Eye (tissue), 1 donor: ENCODE measurements at regions not wholly inside any gene's neighbourhood (a gene's known extent, or its start where the extent isn't known, plus 50 kb on each side); places are given as distances from the start of the nearest gene placed in this dataset.
"Not testable (repeated sequence)": the region's sequence is repeated elsewhere in the genome, so short reads cannot be mapped to it uniquely, and the experiment has no call there.

ENCODE experiments used
- DNase-seq: peaks from one replicate; pipeline ENCODE4 v3.0.0-alpha.2; 2015

DNA sequence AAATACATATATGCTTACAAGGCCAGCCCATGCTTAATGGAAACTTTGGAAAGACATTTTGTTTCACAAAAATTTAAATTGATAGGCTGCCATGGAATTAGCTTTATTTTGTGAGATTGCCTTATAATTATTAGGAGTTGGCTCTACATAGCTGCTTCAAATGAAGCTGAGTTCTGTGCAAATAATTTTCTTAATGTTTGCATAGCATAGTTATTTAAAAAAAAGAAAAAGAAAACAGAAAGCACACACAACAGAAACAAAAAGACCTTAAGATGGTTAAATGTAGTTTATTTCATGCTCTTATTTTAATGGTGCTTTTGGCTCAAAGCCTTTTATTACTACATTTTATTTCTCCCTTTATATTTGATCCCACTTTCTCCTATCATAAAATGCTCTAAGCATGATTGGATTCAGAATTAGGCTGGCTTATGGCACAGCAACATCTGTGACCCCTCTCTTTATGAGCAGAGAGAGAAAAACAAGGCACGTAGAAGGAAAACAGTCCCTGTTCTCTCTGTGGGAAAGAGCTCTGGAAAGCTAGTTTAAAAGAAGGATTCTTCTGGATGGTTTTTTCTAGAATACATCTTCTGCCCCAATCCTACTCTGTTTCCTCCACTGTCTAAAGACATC is 530.5 kb downstream of the NTRK2 start:
- peak; percentile 29 for DNase-seq

DNA sequence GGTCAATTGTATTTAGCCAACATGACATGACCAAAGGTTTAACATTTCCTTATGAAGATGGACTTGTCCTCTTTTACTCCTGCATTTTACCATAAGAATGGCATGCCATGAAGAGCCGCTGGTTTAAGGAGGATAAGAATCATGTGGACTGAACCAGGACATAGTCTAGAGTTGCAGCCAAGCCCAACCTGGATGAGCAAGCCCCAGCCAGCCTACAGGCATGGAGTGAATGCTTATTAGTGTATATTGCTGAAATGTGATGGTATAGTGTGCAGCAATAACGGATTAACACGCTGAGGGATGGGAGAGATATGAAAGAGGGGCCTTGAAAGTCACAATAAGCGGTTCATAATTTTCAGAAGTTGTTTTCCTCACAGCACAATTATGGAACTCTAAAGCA is 523.2 kb downstream of the NTRK2 start:
- DNase-seq = no peak

DNA sequence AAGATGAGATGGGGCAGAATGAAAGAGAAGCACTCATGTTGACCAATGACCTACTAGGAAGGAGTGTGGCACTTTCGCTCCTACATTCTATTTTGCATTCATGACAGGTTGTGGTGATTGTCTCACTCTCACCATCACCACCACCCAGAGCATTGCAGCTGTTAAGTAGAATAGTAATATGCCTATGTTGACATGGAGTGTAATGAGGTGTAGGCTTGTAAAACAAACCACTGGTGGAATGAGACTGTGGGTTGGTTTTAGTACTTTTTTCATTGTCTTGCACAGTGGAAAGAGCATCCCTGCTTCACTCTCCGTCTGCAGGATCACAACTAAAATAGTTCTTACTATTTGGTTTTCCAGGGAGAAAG is 516.7 kb downstream of the NTRK2 start:
- no peak for DNase-seq

DNA sequence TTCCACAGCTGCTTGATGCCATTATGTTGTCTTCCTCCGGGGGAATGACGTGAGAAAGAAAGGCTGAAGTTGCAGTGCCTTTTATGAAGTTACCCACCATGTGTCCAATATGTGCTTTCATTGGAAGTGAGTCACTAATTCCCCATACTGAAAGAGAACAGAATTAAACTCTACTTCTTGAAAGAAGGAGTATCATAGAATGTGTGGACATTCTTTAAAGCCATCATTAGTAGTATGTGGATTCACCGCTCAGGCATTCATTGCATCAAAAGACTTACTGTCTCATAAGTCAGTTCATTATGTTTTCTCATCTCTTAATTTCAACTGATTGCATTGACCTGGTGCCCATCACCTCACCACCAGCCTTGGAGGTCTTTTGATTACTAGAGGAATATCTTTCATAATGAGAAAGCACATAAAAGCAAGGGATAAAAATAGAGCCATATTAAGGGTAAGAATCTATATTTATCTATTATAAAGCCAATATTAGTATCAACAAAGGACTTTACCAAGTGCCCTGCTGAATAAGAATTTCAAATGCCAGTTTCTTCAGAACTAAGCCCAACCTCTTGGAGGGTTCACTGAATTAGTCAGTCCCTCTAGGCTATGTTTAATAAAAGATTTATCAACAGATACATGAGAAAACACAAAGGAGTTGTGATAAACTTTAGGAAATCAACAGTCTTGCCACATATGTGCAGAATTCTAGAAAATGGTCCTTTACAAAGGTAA is 516.1 kb downstream of the NTRK2 start:
- no peak for DNase-seq

DNA sequence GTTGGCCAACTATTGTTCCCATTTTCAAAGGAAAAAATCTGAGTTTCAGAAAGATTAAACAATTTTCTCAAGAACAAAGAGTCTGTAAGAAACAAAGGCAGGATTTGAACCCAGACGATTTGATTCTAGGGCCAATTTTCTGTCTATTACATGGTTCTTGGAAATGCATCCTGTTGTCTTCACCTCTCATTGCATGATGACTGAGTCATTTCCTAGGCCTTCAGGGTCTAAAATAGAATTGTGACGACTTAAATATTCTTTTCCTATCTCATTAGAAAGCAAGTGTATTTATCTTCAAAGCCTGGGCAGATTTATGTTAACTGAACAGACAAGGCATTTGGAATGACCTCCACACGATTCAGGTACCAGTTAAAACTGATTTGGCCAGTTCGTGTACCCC is 512.9 kb downstream of the NTRK2 start:
- no peak for DNase-seq

DNA sequence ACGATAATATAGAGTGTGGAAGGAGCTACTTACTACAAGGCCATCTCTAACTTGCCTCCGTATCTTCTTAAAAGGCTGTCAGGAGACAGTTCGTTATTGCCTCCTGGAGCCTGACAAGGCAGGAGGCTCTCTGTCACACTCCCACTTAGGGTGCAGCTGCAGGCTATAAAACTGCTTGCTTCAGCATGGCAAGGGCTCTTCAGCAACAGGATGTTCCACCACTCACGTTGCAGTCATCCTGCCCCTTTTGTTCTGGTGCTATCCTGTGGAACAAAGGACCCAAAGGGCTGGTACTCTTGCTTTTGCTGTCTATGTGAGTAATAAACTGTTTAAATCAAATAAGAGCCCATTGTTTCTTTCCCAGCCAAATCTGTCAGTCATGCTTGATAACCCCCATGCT is 508.9 kb downstream of the NTRK2 start:
- DNase-seq = peak; percentile 65

DNA sequence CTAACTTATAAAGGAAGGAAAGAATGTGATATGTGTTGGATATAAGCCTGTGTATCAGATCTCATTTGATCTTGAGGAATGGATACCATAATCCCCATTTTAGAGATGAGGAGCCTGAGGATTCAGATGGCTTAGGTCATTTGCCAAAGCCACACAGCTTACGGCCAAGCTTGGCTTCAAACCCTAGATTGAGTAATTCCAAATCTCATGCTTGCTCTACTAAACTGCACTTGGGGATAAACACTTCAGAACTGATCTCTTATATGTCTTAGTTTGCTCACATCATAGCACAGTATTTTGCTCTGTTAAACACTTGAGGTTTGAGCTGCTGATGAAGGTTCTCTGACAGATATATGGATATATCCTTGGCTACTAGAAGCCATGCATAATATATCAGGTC is 504.4 kb downstream of the NTRK2 start:
- no peak for DNase-seq

DNA sequence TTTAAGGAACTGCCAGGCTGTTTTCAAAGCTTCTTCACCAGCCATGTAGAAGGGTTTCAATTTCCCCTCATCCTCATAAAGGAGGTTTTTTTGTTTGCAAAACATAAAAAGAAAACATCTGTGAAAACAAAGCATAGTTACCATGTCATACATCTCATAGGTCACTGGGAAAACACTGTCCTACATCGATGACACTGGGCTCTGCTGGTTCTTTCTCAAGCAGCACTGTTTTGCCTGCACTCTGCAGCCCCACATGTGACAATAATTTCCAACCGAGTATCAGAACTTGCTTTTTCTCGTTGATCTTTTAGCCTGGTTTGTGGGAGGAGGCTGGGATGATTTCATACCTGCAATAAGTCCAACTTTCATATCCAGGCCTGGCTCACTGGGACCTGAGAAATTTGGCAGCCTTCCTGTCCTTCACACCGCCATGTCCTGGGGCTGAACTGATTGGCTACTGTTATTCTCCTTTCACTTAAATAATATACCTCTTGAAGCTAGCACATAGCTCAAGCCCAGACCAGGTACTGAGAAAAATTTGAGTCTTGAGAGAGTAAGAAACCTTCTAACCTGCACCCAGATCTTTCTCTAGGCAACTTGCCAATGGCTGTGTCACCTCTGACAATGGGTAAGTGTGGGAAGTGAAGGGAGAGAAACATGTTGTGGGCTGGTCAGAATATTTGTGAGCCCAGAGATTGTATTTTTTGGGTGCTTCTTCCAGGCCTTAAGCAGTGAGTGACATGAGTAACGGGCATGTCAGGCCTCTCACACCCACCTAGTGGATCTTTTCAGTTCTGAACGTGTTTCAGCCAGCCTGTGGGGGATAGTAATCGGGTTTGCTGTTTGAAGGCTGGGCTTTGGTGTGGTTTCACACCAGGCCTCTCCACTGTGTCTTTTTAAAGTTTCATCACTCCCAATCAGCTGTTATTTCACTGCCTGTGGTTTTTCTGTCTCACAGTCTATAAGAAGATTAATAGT is 502.8 kb downstream of the NTRK2 start:
- DNase-seq = no peak

DNA sequence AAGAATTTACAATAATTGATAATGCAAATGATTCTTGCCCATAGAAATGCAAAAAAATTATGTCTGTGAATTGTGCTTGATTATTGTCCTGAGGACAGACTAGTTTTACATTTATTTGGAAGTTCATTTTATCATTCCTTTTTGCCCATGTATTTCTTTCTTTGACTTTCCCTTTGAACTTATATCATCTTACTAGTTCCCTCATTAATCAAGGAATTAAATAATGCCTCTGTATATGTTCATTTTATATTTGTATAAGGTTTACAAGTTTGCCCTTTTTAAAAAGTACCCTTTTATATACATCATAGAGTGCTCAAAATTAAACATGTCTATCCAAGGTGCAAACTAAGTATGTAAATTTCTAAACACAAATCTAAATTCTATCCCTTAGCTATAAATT is 501.6 kb downstream of the NTRK2 start:
- no peak for DNase-seq

DNA sequence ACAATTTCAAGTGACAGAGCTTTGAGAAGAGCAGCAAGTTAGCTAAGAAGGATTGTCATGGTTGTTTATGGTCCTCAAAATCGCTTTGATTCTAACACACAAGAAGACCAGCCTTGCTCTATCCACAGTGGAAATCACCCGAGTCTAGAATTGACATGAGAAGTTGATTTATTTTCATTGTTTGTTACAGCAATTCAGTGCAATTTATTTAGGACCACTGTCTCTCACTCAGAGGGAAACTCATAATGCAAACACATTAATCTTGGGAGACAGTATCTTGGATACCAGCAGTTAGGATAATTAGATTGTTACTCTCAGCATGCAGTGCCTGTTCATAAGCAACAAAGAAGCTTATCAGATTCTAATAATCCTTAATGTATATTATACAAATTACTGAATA is 498.9 kb downstream of the NTRK2 start:
- no peak for DNase-seq

DNA sequence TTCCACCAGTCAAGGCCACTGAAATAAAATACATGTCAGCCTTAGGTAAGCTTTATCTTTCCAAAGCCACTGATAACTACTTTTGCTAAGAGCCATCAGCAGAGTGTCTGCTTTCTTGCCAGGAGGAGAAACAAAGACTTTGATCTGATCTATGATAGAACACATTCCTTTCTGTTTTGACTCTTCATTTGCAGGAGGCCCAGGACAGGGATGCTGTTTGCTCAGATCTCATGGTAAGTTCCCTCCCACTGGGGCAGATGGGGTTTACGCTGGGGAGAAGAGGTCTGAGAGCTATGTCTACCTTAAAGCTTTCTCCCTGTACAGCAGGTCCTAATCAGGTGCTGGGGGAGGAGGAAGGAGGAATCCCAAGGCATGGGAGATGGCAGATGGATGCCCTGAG is 497.6 kb downstream of the NTRK2 start:
- no peak for DNase-seq

DNA sequence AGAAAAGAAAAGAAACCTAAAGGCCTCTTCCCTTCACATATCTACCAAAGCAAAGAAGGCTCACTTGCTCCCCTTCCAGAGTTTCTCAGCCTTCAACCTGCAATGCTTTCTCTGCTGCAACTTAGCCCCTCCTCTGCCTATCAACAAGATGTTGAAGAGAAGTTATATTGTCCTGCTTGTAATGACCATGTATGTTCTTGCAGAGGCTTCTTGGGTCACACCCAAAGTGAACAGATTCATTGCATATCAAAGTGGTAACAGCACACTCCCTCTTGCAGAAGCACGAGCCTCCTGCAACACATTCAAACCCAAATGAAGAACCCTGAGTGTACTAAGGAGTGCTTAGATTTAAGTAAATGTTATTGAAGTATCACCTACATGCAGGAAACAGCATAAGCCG is 494.3 kb downstream of the NTRK2 start:
- DNase-seq = no peak

DNA sequence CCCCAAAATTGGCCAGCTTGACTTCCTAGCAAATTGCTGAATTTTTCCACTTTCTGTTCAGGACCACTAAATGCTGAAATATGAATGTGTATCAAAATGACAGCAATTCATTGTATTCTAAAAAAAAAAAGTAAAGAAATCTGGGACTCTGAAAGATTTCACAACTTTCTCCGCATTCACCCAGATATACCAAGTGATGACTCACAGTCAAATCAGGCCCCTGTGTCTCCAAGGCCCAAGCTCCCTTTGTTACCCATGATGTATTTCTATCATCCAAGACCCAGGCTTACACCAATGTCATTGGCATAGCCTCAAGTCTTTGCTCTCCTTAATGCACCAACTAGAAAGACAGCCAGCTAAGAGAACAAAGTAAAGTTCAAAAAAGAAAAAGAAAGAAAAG is 493.9 kb downstream of the NTRK2 start:
- DNase-seq = no peak

DNA sequence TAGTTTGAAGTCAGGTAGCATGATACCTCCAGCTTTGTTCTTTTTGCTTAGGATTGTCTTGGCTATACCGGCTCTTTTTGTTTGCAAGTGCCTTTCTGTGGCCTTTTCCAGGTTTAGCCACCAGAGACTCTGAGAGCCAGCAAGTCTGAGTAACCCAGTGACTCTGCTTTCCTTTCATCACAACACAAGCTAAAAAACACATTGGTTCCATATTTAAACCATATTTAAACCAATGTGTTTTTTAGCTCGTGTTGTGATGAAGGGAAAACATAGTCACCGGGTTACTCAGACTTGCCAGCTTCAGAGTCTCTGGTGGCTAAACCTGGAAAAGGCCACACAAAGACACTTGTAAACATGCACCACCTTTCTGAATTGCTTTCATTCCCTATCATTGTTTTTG is 493.3 kb downstream of the NTRK2 start:
- no peak for DNase-seq

DNA sequence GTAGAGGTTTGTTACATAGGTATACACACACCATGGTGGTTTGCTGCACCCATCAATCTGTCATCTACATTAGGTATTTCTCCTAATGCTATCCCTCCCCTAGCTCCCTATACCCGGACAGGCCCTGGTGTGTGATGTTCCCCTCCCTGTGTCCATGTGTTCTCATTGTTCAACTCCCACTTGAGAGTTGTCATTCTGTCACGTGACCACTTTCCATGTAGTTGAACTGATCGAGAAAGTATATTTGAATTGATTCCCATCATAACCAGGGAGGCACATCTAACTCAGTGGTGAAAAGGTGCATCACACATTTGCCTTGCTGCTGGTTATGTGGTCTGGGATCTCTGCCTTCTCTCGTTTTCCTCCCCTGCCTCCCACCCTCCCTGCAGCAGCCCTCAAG is 491.4 kb downstream of the NTRK2 start:
- DNase-seq = not testable (repeated sequence)

DNA sequence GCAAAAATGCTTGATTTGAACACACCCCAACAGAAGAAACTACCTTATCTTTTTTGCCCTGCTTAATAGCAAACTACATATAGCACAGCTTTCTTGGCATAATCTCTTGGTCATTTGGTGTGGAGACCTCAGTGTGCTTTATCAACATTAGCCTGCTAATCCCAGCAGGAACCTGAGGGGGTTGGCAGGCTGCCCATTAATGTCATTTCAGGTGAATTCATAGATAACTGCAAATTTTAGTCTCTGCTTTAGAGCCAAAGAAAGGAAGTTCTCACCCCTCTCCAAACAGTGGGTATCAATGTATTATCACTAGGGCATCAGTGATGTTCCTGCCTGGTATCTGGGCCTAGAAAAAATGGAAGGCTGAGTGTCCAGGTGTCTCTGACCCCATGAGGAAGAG is 489.0 kb downstream of the NTRK2 start:
- no peak for DNase-seq

DNA sequence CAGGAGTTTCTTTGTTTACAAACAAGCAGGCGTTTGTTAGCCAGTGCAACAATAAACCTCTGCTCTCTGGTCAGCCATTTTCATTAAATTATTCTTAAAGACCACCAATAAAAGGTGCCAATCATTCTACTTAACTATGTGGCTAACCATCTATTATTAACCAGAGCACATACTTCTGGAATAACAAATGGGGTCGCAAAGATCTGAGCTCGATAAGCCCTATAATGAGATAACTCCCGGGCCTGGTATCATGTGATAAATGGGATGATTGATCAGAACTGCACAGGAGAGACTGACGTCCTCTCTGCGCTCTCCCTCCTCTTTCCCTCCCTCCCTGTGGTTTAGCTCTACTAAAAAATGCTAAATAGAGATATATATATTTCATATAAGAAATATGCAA is 488.2 kb downstream of the NTRK2 start:
- DNase-seq = no peak

DNA sequence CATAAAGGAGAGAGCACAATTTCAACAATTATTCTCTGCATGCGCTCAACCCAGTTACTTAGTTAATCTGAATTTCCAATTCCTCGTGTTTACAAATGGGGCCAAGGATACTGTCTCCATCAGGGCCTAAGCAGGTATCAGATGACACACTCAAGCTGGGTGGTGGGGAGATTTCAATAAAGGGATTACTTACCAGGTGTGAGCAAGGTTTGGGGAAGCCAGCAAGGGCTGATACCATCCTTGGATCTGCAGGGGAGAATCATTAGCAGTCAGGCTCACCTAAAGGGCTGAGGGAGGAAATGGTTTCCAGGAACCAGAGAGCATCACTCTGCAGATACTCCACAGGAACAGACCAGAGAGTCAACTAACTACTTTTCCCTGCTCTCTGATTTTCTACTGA is 487.1 kb downstream of the NTRK2 start:
- DNase-seq = no peak

DNA sequence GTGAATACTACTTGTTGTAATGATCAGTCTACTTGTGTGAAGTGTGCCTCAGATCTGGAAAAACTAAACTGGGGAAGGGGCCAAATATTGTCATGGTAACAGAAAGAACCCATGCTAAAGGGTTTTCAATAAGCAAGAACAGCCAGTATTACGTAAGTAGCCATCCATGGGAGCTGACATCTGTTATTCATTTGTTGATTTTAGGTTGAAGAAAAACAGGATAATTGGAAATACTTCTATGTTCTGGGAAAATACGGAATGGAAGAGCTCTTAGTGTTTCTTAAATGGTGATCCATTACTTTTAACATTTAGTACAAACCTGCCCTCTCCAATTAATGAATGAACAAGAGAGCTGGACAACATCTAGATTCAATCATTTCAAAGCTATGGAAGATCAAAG is 485.8 kb downstream of the NTRK2 start:
- DNase-seq = peak; percentile 75

DNA sequence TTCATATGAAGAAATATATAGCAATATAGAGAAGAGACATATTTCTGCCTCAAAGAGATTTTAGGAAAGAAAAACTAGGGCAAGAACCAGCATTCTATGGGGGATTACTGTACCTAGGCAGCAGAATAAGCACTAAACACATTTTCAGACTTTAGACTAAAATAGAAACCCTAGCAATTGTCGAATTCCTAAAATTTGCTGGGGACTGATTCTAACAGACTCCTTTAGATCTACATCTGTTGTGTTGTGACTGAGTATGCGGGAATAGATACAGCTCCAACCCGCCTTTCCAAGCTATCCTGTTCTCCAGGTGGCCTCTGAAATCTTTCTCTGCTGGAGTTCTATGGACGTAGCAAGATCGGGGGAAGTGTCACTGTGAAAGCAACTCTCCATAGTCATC is 482.2 kb downstream of the NTRK2 start:
- no peak for DNase-seq

DNA sequence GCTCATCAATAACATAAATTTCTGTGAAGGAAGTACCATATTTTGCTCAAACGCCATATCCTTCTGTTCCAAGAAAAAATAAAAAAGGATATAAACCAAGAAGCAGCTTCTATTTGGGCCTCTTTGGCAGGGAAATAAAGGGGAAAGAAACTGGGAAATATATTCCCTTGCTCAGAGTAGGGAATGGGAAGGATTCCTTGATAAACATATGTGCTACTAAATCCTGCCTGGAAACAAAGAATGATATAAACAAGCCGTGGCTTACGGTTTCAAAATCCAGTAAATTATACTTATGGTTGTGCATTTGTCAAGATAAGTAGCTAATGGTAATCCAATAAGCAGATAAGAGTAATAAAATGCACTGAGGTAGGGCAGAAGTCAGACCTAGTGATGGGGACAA is 481.6 kb downstream of the NTRK2 start:
- no peak for DNase-seq

DNA sequence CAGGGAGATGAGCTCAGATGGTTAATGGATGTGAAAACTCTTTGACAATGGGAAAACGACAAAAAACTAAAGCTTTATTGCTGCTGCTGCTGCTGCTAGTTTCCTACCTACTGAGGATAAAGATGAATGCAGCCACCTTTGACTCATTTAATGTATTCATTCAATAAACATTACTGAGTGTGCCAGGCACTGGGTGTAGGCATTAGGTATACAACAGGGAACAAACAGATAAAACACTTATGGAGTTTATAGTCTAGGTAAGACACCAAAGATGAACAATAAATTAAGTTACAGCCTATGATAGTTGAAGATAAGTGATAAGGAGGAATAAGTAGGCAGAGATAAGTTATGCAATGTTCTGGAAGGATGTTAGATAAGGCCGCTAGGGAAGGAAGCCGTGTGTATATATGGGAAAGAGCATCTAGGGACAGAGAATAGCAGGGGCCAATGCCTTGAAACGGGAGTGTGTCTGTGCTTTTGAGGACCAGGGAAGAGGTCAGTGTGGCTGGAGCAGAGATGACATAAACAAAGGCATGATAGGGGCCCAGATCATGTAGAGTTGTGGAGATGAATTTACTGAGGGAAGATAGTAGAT is 477.6 kb downstream of the NTRK2 start:
- no peak for DNase-seq

DNA sequence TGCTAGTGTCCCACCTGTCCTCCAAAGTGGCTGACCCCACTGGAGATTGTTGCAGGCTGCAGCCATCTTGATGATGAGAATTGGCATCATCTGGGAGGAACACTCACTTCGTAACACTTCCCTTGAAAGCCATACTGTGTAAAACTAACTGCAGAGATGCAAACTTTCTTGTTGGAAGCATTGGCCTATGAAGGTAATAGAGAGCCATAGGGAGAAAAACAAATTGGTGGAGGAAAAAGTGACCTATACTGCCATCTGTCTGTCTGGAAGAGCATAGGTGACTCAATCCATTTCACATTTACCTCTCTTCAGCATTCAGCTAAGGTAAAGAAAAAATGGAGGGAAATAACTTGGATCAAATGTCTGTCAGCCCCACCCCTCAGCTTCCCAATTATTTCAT is 473.4 kb downstream of the NTRK2 start:
- peak; percentile 55 for DNase-seq
